SU-DHL-6 (cell line): ENCODE measurements at regions not wholly inside any gene's neighbourhood (a gene's known extent, or its start where the extent isn't known, plus 50 kb on each side); places are given as distances from the start of the nearest gene placed in this dataset.

Experiments
- H2AFZ ChIP-seq: fragments of 200-600 bp; sonication (generic); 2 replicates; pipeline ENCODE4 v1.6.1; 2014; ENCODE audit warnings: low read depth, mild to moderate bottlenecking, moderate library complexity, mixed read lengths, antibody characterized with exemption, low read length; ENCODE audit not compliant: severe bottlenecking
- H3F3A ChIP-seq: fragments of 200-600 bp; shearing (Covaris generic); 2 replicates; pipeline ENCODE4 v1.6.0; 2016; ENCODE audit warnings: antibody characterized with exemption, mild to moderate bottlenecking; ENCODE audit not compliant: insufficient read depth
- H3K27ac ChIP-seq: fragments of 200-600 bp; sonication (generic); 2 replicates; pipeline ENCODE4 v1.5.1; 2016; ENCODE audit warnings: low read depth, mild to moderate bottlenecking, low read length, moderate library complexity, mixed read lengths
- H3K27me3 ChIP-seq: fragments of 200-600 bp; sonication (generic), shearing (Covaris generic); 2 replicates; pipeline ENCODE4 v1.6.0; 2014; ENCODE audit warnings: mild to moderate bottlenecking, low read length
- H3K36me3 ChIP-seq: fragments of 200-600 bp; sonication (generic); 2 replicates; pipeline ENCODE4 v1.6.1; 2014; ENCODE audit warnings: mild to moderate bottlenecking, low read length, mixed read lengths
- H3K4me2 ChIP-seq: fragments of 300-600, 200-600 bp; shearing (Covaris generic), sonication (generic); 2 replicates; pipeline ENCODE4 v1.6.0; 2014; ENCODE audit warnings: low read length, low read depth, mild to moderate bottlenecking; ENCODE audit not compliant: poor library complexity, severe bottlenecking
- H3K4me3 ChIP-seq: fragments of 200-600 bp; sonication (generic); 2 replicates; pipeline ENCODE4 v1.5.1; 2014; ENCODE audit warnings: antibody characterized with exemption, low read length, mild to moderate bottlenecking, mixed read lengths; ENCODE audit not compliant: insufficient read depth, poor library complexity, severe bottlenecking
- H3K79me2 ChIP-seq: fragments of 200-600 bp; sonication (generic); 2 replicates; pipeline ENCODE4 v1.6.1; 2014; ENCODE audit warnings: mild to moderate bottlenecking, low read length, moderate library complexity; ENCODE audit not compliant: insufficient read depth
- H3K9ac ChIP-seq: fragments of 200-600 bp; sonication (generic); 2 replicates; pipeline ENCODE4 v1.7.0; 2014; ENCODE audit warnings: mild to moderate bottlenecking, low read length
- H3K9me2 ChIP-seq: fragments of 200-600 bp; sonication (generic); replicated peaks from 2 replicates; pipeline ENCODE4 v1.6.1; 2014; ENCODE audit warnings: low read length; ENCODE audit not compliant: insufficient read depth
- H3K9me3 ChIP-seq: fragments of 200-600 bp; sonication (generic); 2 replicates; pipeline ENCODE4 v1.6.1; 2014; ENCODE audit warnings: low read length, mixed read lengths; ENCODE audit not compliant: insufficient read depth
- H4K20me1 ChIP-seq: fragments of 200-600 bp; sonication (generic); 2 replicates; pipeline ENCODE4 v1.6.1; 2014; ENCODE audit warnings: low read depth, mild to moderate bottlenecking, antibody characterized with exemption, low read length, moderate library complexity, mixed read lengths
- EZH2phosphoT487 ChIP-seq: fragments of 200-600 bp; sonication (generic), shearing (Covaris generic); conservative IDR thresholded peaks from 2 replicates; pipeline ENCODE4 v1.6.1; 2018; ENCODE audit warnings: mild to moderate bottlenecking, antibody characterized with exemption, low read length, moderate library complexity, mixed read lengths
- TF ChIP-seq, protein P1 (sequence below): fragments of 200-600 bp; sonication (generic); IDR thresholded peaks from one replicate; pipeline ENCODE4 v1.5.1; 2017; ENCODE audit warnings: antibody characterized with exemption, mild to moderate bottlenecking, low read length, moderate library complexity; ENCODE audit not compliant: insufficient read depth, poor library complexity, severe bottlenecking

DNA sequence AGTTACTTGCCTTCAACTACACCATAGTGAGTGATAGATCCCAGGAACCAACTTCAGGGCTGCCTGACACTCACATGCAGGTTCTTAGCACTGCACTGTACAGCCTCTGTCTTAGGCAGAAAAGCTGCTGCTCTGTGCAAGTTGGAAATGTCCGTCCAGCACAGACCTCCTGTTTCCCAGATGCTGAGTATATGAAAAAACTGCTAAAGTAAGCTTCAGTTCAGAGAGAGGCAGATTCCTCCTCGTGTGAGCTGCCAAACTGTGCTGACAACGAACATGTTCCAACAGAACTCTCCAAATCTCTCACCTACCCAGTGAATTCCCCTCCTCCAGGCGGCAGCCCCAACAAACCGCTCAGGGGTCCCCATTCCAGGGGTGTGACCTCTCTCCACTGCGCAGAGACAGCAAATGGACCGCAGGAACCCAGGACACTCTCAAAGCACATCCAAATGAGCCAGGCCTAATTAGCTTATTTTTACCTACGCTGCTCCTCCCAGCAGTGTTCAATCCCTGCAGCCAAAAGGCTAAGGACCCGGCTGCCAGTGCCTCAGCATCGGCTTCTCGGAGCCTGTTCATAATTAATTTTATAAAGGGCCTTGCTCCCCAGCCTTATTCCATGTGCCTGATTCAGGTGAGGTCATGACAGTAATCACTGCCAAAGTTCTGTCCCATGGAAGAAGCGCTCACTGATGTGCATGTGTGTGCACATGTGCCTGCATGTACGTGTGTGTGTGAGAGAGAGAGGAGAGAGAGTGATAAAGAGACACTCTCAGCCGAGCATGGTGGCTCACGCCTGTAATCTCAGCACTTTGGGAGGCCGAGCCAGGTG is 159.5 kb upstream of the AUTS2 start:
- Histone ChIP-seq H3K9me3 (peaks cover 29% of the 10 kb centered on the region; the same call in 1 of the 2 replicates), H3K4me3 (no peak overlapping the region), H3K36me3 (peaks cover 16% of the 10 kb centered on the region; the same call in 1 of the 2 replicates), H3K4me2 (no peak overlapping the region), H3K27me3 (no peaks in the 10 kb centered on the region), H3K9ac (no peak overlapping the region), H3K79me2 (no peaks in the 10 kb centered on the region), H3K27ac (no peak overlapping the region), H2AFZ (no peak overlapping the region), H3K9me2 (no peaks in the 10 kb centered on the region), H4K20me1 (no peaks in the 10 kb centered on the region), H3F3A (no peaks in the 10 kb centered on the region)
- no peak for TF ChIP-seq EZH2phosphoT487
- TF ChIP-seq, protein P1, sequence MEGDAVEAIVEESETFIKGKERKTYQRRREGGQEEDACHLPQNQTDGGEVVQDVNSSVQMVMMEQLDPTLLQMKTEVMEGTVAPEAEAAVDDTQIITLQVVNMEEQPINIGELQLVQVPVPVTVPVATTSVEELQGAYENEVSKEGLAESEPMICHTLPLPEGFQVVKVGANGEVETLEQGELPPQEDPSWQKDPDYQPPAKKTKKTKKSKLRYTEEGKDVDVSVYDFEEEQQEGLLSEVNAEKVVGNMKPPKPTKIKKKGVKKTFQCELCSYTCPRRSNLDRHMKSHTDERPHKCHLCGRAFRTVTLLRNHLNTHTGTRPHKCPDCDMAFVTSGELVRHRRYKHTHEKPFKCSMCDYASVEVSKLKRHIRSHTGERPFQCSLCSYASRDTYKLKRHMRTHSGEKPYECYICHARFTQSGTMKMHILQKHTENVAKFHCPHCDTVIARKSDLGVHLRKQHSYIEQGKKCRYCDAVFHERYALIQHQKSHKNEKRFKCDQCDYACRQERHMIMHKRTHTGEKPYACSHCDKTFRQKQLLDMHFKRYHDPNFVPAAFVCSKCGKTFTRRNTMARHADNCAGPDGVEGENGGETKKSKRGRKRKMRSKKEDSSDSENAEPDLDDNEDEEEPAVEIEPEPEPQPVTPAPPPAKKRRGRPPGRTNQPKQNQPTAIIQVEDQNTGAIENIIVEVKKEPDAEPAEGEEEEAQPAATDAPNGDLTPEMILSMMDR = no peak

DNA sequence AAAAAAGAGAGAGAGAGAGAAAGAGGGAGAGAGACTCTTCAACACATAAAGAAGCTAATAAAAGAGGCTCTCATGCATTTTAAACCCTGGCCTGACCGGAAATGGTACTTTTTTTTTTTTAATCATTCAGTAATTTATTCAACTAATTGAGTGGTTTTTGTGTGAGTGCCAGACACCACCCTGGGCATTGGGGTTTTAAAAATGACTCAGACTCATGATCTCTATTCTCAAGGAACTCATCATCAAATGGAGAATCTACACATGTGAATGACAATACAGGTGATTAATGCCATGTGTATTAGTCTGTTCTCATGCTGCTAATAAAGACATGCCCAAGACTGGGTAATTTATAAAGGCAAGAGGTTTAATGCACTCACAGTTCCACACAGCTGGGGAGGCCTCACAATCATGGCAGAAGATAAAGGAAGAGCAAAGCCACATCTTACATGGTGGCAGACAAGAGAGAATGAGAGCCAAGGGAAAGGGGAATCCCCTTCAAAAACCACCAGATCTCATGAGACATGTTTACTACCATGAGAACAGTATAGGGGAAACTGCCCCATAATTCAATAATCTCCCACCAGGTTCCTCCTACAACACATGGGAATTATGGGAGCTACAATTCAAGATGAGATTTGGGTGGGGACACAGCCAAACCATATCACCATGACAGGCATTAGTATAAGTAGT is 158.5 kb upstream of the AUTS2 start:
- H3K4me2 ChIP-seq = no peak overlapping the region
- H3K79me2 ChIP-seq = no peaks in the 10 kb centered on the region
- no peaks in the 10 kb centered on the region for H3K27me3 ChIP-seq
- no peaks in the 10 kb centered on the region for H4K20me1 ChIP-seq
- no peak overlapping the region for H3K27ac ChIP-seq
- no peaks in the 10 kb centered on the region for H3K9me2 ChIP-seq
- H3K9me3 ChIP-seq = peaks cover 29% of the 10 kb centered on the region; the same call in 1 of the 2 replicates
- H3K9ac ChIP-seq = no peak overlapping the region
- no peak for TF ChIP-seq EZH2phosphoT487
- H2AFZ ChIP-seq = no peak overlapping the region
- H3K4me3 ChIP-seq = no peak overlapping the region
- H3K36me3 ChIP-seq = peaks cover 16% of the 10 kb centered on the region; the same call in 1 of the 2 replicates
- H3F3A ChIP-seq = no peaks in the 10 kb centered on the region

DNA sequence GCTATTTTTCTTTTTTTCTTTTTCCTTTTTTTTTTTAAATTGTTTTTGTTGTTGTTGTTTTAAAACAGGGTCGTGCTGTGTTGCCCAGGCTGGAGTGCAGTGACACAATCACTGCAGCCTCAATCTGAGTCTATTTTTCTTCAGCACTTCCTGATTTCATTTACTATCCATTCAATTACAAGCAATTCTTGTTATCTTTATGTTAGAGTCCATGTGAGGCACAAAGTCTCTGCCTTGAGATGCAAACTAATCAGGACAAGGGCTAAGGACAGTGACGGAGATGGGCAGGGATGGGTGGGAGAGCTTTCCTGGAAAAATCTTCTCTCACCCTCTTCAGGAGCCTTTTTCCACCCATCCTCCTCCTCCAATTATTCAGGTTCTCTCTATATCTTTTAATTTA is 157.3 kb upstream of the AUTS2 start:
- peaks cover 29% of the 10 kb centered on the region; the same call in 1 of the 2 replicates for H3K9me3 ChIP-seq
- no peaks in the 10 kb centered on the region for H3F3A ChIP-seq
- no peaks in the 10 kb centered on the region for H4K20me1 ChIP-seq
- no peaks in the 10 kb centered on the region for H3K27me3 ChIP-seq
- H3K36me3 ChIP-seq = peaks cover 16% of the 10 kb centered on the region; the same call in 1 of the 2 replicates
- H3K4me3 ChIP-seq = no peak overlapping the region
- H2AFZ ChIP-seq = no peak overlapping the region
- no peak overlapping the region for H3K27ac ChIP-seq
- H3K4me2 ChIP-seq = no peak overlapping the region
- TF ChIP-seq EZH2phosphoT487 = no peak
- TF ChIP-seq, protein P1 = no peak
- no peaks in the 10 kb centered on the region for H3K79me2 ChIP-seq
- no peak overlapping the region for H3K9ac ChIP-seq
- H3K9me2 ChIP-seq = no peaks in the 10 kb centered on the region
